IMR-90 (cell line): ENCODE measurements at regions not wholly inside any gene's neighbourhood (a gene's known extent, or its start where the extent isn't known, plus 50 kb on each side); places are given as distances from the start of the nearest gene placed in this dataset.

Source experiments
- ATAC-seq: fragments of 200-7000 bp; cut with Tn5 transposase; 2 replicates; pipeline ENCODE4 v1.9.1; 2020; ENCODE audit warnings: low read depth, mild to moderate bottlenecking, moderate library complexity
- BruUV-seq: library from RNA; stranded (reverse); fragments of 400-500 nt; replicated peaks from 2 replicates; lab custom pipeline; 2021; lab: Mats Ljungman, UMichigan
- CTCF ChIA-PET: fragments of 300-600 bp; formaldehyde crosslinking; extraction: SDS; loops from one replicate; lab custom pipeline; 2021; ENCODE audit warnings: antibody characterized with exemption; lab: Yijun Ruan, JAX
- POLR2A ChIA-PET: fragments of 300-600 bp; sonication (Branson Sonifier 250); formaldehyde crosslinking; loops from one replicate; lab custom pipeline; 2022; ENCODE audit warnings: antibody characterized with exemption; ENCODE audit not compliant: unreplicated experiment; lab: Charles Lee
- DNase-seq: peaks from one replicate; pipeline ENCODE4 v3.0.0; 2013
- H2AFZ ChIP-seq: replicated peaks from 2 replicates; pipeline ENCODE3; 2013; ENCODE audit warnings: low read length, mild to moderate bottlenecking; ENCODE audit not compliant: poor library complexity
- H2AK5ac ChIP-seq: 2 replicates; pipeline ENCODE4 v1.6.1; 2013; ENCODE audit warnings: low read depth, low read length, inconsistent platforms
- H2AK9ac ChIP-seq: replicated peaks from 2 replicates; pipeline ENCODE3; 2013; ENCODE audit warnings: mild to moderate bottlenecking, low read depth, low read length, moderate library complexity; ENCODE audit not compliant: poor library complexity
- H2BK120ac ChIP-seq: 2 replicates; pipeline ENCODE4 v1.6.1; 2013; ENCODE audit warnings: low read depth, low read length, inconsistent platforms
- H2BK15ac ChIP-seq: 3 replicates; pipeline ENCODE4 v1.6.1; 2013; ENCODE audit warnings: low read depth, low read length, inconsistent platforms
- H2BK20ac ChIP-seq: 2 replicates; pipeline ENCODE4 v1.6.1; 2013; ENCODE audit warnings: low read depth, mild to moderate bottlenecking, inconsistent platforms, low read length, moderate library complexity
- H2BK5ac ChIP-seq: 2 replicates; pipeline ENCODE4 v1.6.1; 2013; ENCODE audit warnings: mild to moderate bottlenecking, low read depth, low read length, inconsistent platforms; ENCODE audit not compliant: poor library complexity, severe bottlenecking
- H3K14ac ChIP-seq: replicated peaks from 2 replicates; pipeline ENCODE4 v1.6.1; 2013; ENCODE audit warnings: low read depth, low read length, inconsistent platforms
- H3K18ac ChIP-seq: 2 replicates; pipeline ENCODE4 v1.6.1; 2013; ENCODE audit warnings: low read depth, low read length, control low read depth
- H3K23ac ChIP-seq: 2 replicates; pipeline ENCODE4 v1.6.1; 2013; ENCODE audit warnings: low read depth, low read length, inconsistent platforms
- H3K27ac ChIP-seq: 2 replicates; pipeline ENCODE4 v1.5.1; 2013; ENCODE audit warnings: mild to moderate bottlenecking, control low read depth, low read length; ENCODE audit not compliant: insufficient read depth
- H3K27me3 ChIP-seq: 2 replicates; pipeline ENCODE4 v1.6.1; 2013; ENCODE audit warnings: low read length; ENCODE audit not compliant: control insufficient read depth, insufficient read depth
- H3K36me3 ChIP-seq: 2 replicates; pipeline ENCODE4 v1.6.1; 2013; ENCODE audit warnings: low read length, mixed read lengths; ENCODE audit not compliant: control insufficient read depth, insufficient read depth
- H3K4ac ChIP-seq: 2 replicates; pipeline ENCODE4 v1.6.1; 2013; ENCODE audit warnings: low read depth, low read length, inconsistent platforms
- H3K4me1 ChIP-seq: 2 replicates; pipeline ENCODE4 v1.6.1; 2013; ENCODE audit warnings: low read length, mixed read lengths; ENCODE audit not compliant: control insufficient read depth, insufficient read depth
- H3K4me2 ChIP-seq: 2 replicates; pipeline ENCODE4 v1.6.1; 2013; ENCODE audit warnings: low read depth, mild to moderate bottlenecking, control low read depth, low read length, moderate library complexity
- H3K4me3 ChIP-seq: 2 replicates; pipeline ENCODE4 v1.5.1; 2013; ENCODE audit warnings: low read depth, mild to moderate bottlenecking, control low read depth, low read length, moderate library complexity; ENCODE audit not compliant: insufficient read depth
- H3K56ac ChIP-seq: 2 replicates; pipeline ENCODE4 v1.6.1; 2013; ENCODE audit warnings: low read length, inconsistent platforms; ENCODE audit not compliant: insufficient read depth; ENCODE audit errors: extremely low read depth
- H3K79me1 ChIP-seq, 2 experiments: 2 replicates each; pipeline ENCODE4 v1.6.1; 2013; ENCODE audit warnings: low read length in 2 of 2, inconsistent platforms in 1 of 2, low read depth in 1 of 2
- H3K9ac ChIP-seq: 2 replicates; pipeline ENCODE4 v1.6.1; 2013; ENCODE audit warnings: low read depth, low read length, control low read depth
- H3K9me1 ChIP-seq: 2 replicates; pipeline ENCODE4 v1.6.1; 2013; ENCODE audit warnings: low read length, inconsistent platforms; ENCODE audit not compliant: insufficient read depth
- H3K9me3 ChIP-seq: 2 replicates; pipeline ENCODE4 v1.6.1; 2013; ENCODE audit warnings: low read length; ENCODE audit not compliant: control insufficient read depth, insufficient read depth
- H4K20me1 ChIP-seq: 2 replicates; pipeline ENCODE4 v1.6.1; 2013; ENCODE audit warnings: low read length, inconsistent platforms; ENCODE audit not compliant: insufficient read depth
- H4K5ac ChIP-seq: 2 replicates; pipeline ENCODE4 v1.6.1; 2013; ENCODE audit warnings: mild to moderate bottlenecking, low read depth, low read length, control low read depth
- H4K8ac ChIP-seq, 2 experiments: 2 replicates each; pipeline ENCODE4 v1.6.1; 2013; ENCODE audit warnings: low read depth in 2 of 2, low read length in 2 of 2, control low read depth in 1 of 2, inconsistent platforms in 1 of 2
- H4K91ac ChIP-seq: 2 replicates; pipeline ENCODE4 v1.6.1; 2013; ENCODE audit warnings: low read depth, low read length, inconsistent platforms; ENCODE audit not compliant: insufficient read depth
- BHLHE40 ChIP-seq: fragments of 150-350 bp; IDR thresholded peaks from 2 replicates; pipeline ENCODE4 v1.6.1; 2016; ENCODE audit warnings: mild to moderate bottlenecking, low read depth, low read length
- CEBPB ChIP-seq: IDR thresholded peaks from 2 replicates; pipeline ENCODE4 v1.6.1; 2012; ENCODE audit warnings: low read depth, low read length, improper control_type of control experiment
- CHD1 ChIP-seq: IDR thresholded peaks from 2 replicates; pipeline ENCODE4 v1.6.1; 2012; ENCODE audit warnings: low read depth, low read length, improper control_type of control experiment
- ELK1 ChIP-seq: fragments of 150-350 bp; IDR thresholded peaks from 2 replicates; pipeline ENCODE4 v1.6.1; 2016; ENCODE audit warnings: low read depth, mild to moderate bottlenecking, low read length, moderate library complexity, borderline replicate concordance
- FOS ChIP-seq: fragments of 150-350 bp; IDR thresholded peaks from 2 replicates; pipeline ENCODE4 v1.6.1; 2016; ENCODE audit warnings: low read depth, low read length
- MAFK ChIP-seq: IDR thresholded peaks from 2 replicates; pipeline ENCODE4 v1.6.1; 2012; ENCODE audit warnings: low read depth, low read length, improper control_type of control experiment
- MAZ ChIP-seq: IDR thresholded peaks from 2 replicates; pipeline ENCODE4 v1.6.1; 2012; ENCODE audit warnings: low read depth, mild to moderate bottlenecking, low read length, improper control_type of control experiment, moderate library complexity, borderline replicate concordance
- MXI1 ChIP-seq: IDR thresholded peaks from 2 replicates; pipeline ENCODE4 v1.6.1; 2012; ENCODE audit warnings: low read depth, mild to moderate bottlenecking, low read length, moderate library complexity, borderline replicate concordance
- NFE2L2 ChIP-seq: fragments of 150-350 bp; IDR thresholded peaks from 2 replicates; pipeline ENCODE4 v1.6.1; 2016; ENCODE audit warnings: low read depth, mild to moderate bottlenecking, low read length
- RAD21 ChIP-seq: IDR thresholded peaks from 2 replicates; pipeline ENCODE4 v1.6.1; 2012; ENCODE audit warnings: low read length, improper control_type of control experiment
- SMC3 ChIP-seq: fragments of 150-350 bp; IDR thresholded peaks from 2 replicates; pipeline ENCODE4 v1.6.1; 2016; ENCODE audit warnings: low read depth, mild to moderate bottlenecking, antibody characterized with exemption, low read length, moderate library complexity
- USF2 ChIP-seq: fragments of 150-350 bp; IDR thresholded peaks from 2 replicates; pipeline ENCODE4 v1.6.1; 2017; ENCODE audit warnings: mild to moderate bottlenecking, antibody characterized with exemption, low read length, low read depth
- WGBS, 2 experiments: methylation state at CpG; one replicate each; pipeline versions ENCODE4 v1.1.5 to v1.1.7; 2013; ENCODE audit warnings: missing lambda C conversion rate in 2 of 2; ENCODE audit not compliant: insufficient read length in 1 of 2; ENCODE audit errors: extremely low coverage in 2 of 2; 5-methylcytosine and 5-hydroxymethylcytosine counted together
- dilution Hi-C: fragments of 300-500 bp; cut with HindIII; formaldehyde crosslinking; loops from one replicate; pipeline ENCODE4 v1.14.3; 2018; ENCODE audit warnings: low sequenced_read_pairs; ENCODE audit not compliant: unreplicated experiment
- in situ Hi-C: fragments of 300-500 bp; cut with MboI; formaldehyde crosslinking; loops from 3 replicates; pipeline ENCODE4 v1.14.3; 2019; ENCODE audit warnings: low sequenced_read_pairs, inconsistent platforms, mixed read lengths
- intact Hi-C: fragments of 100-400 bp; cut with micrococcal nuclease; formaldehyde crosslinking; loops from 2 replicates; pipeline ENCODE4 v1.10.0; 2022
- TF ChIP-seq, protein P1 (sequence below): conservative IDR thresholded peaks from 2 replicates; pipeline ENCODE4 v1.5.1; 2012; ENCODE audit warnings: mild to moderate bottlenecking, low read depth, low read length, improper control_type of control experiment

GRCh38 chr5:165157219-165157618 is 1651.8 kb downstream of the MAT2B start:
- Histone ChIP-seq H3K9ac (no peak overlapping the region), H4K8ac (no peak overlapping the region), H3K79me1 (no peaks in the 10 kb centered on the region), H3K4me2 (no peak overlapping the region), H4K91ac (no peak overlapping the region), H3K4ac (no peak overlapping the region), H3K23ac (no peak overlapping the region), H3K4me1 (no peaks in the 10 kb centered on the region), H2BK5ac (no peak overlapping the region), H4K20me1 (no peaks in the 10 kb centered on the region), H4K5ac (no peak overlapping the region), H3K18ac (no peak overlapping the region), H3K9me1 (no peaks in the 10 kb centered on the region), H3K27ac (no peak overlapping the region), H3K14ac (no peak overlapping the region), H3K27me3 (no peaks in the 10 kb centered on the region), H2BK120ac (no peak overlapping the region), H3K36me3 (no peaks in the 10 kb centered on the region), H3K9me3 (no peaks in the 10 kb centered on the region), H2BK15ac (no peak overlapping the region), H3K4me3 (no peak overlapping the region), H2AK9ac (no peak overlapping the region), H2AK5ac (no peak overlapping the region), H2BK20ac (no peak overlapping the region), H2AFZ (no peak overlapping the region), H3K56ac (no peak overlapping the region)
- ChIA-PET POLR2A (no interaction called here), CTCF (no interaction called here)
- no TSS peak for BruUV-seq
- DNase-seq (no peak), ATAC-seq (0 out of 2 replicates have a peak, but pooled peaks have one; percentile 11)
- 60% methylated on average over 1 of the region's 1 CpG; no CpG with 5 or more reads in 1 of the 2 experiments for WGBS, 2 experiments
- intact Hi-C loops (no loop called here), dilution Hi-C loops (no loop called here), in situ Hi-C loops (no loop called here)
- TF ChIP-seq FOS (no peak), MAZ (no peak), MAFK (no peak), ELK1 (no peak), SMC3 (no peak), USF2 (no peak), BHLHE40 (no peak), NFE2L2 (no peak), CHD1 (no peak), CEBPB (no peak), MXI1 (no peak), RAD21 (no peak)
- TF ChIP-seq, protein P1, sequence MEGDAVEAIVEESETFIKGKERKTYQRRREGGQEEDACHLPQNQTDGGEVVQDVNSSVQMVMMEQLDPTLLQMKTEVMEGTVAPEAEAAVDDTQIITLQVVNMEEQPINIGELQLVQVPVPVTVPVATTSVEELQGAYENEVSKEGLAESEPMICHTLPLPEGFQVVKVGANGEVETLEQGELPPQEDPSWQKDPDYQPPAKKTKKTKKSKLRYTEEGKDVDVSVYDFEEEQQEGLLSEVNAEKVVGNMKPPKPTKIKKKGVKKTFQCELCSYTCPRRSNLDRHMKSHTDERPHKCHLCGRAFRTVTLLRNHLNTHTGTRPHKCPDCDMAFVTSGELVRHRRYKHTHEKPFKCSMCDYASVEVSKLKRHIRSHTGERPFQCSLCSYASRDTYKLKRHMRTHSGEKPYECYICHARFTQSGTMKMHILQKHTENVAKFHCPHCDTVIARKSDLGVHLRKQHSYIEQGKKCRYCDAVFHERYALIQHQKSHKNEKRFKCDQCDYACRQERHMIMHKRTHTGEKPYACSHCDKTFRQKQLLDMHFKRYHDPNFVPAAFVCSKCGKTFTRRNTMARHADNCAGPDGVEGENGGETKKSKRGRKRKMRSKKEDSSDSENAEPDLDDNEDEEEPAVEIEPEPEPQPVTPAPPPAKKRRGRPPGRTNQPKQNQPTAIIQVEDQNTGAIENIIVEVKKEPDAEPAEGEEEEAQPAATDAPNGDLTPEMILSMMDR = no peak
